CD4-positive, alpha-beta T cell treated with Interleukin-12 subunit alpha and Interleukin-12 subunit beta, for 1 hour (primary cell): ENCODE measurements at regions not wholly inside any gene's neighbourhood (a gene's known extent, or its start where the extent isn't known, plus 50 kb on each side); places are given as distances from the start of the nearest gene placed in this dataset.

ENCODE experiments used
- DNase-seq: peaks from one replicate; pipeline ENCODE4 v3.0.0-alpha.2; 2020

- no peak for DNase-seq
Measured at GRCh38 chr4:18686338-18687037, 664.9 kb upstream of the LCORL start.

- no peak for DNase-seq
Measured at GRCh38 chr4:18684932-18685331, 663.4 kb upstream of the LCORL start.

GRCh38 chr4:18676526-18676915 is 655.0 kb upstream of the LCORL start:
- DNase-seq: no peak

GRCh38 chr4:18675586-18676525 is 654.3 kb upstream of the LCORL start:
- no peak for DNase-seq

GRCh38 chr4:18670034-18670433 is 648.5 kb upstream of the LCORL start:
- DNase-seq: no peak

GRCh38 chr4:18669390-18669789 is 647.8 kb upstream of the LCORL start:
- DNase-seq: no peak

GRCh38 chr4:18666322-18666721 is 644.8 kb upstream of the LCORL start:
- no peak for DNase-seq

- DNase-seq: no peak
Measured at GRCh38 chr4:18664171-18664570, 642.6 kb upstream of the LCORL start.

GRCh38 chr4:18645351-18645750 is 623.8 kb upstream of the LCORL start:
- DNase-seq: no peak

GRCh38 chr4:18641334-18641733 is 619.8 kb upstream of the LCORL start:
- no peak for DNase-seq

GRCh38 chr4:18638031-18638430 is 616.5 kb upstream of the LCORL start:
- DNase-seq: no peak

- no peak for DNase-seq
Measured at GRCh38 chr4:18636001-18636585, 614.5 kb upstream of the LCORL start.

- no peak for DNase-seq
Measured at GRCh38 chr4:18635531-18635930, 614.0 kb upstream of the LCORL start.

- DNase-seq: no peak
Measured at GRCh38 chr4:18631586-18631985, 610.0 kb upstream of the LCORL start.

GRCh38 chr4:18630218-18631110 is 608.9 kb upstream of the LCORL start:
- DNase-seq: no peak

GRCh38 chr4:18627447-18628005 is 606.0 kb upstream of the LCORL start:
- no peak for DNase-seq

GRCh38 chr4:18626996-18627395 is 605.4 kb upstream of the LCORL start:
- DNase-seq: no peak

- DNase-seq: no peak
Measured at GRCh38 chr4:18626366-18626765, 604.8 kb upstream of the LCORL start.

GRCh38 chr4:18621186-18621585 is 599.6 kb upstream of the LCORL start:
- DNase-seq: no peak

- DNase-seq: no peak
Measured at GRCh38 chr4:18616720-18617119, 595.2 kb upstream of the LCORL start.

GRCh38 chr4:18611026-18611425 is 589.5 kb upstream of the LCORL start:
- DNase-seq: no peak

GRCh38 chr4:18608908-18609533 is 587.5 kb upstream of the LCORL start:
- no peak for DNase-seq
